ENCODE measurements at regions not wholly inside any gene's neighbourhood (a gene's known extent, or its start where the extent isn't known, plus 50 kb on each side); places are given as distances from the start of the nearest gene placed in this dataset.
"Not testable (repeated sequence)": the region's sequence is repeated elsewhere in the genome, so short reads cannot be mapped to it uniquely, and the experiment has no call there.

- peak; percentile 61 for DNase-seq
Observed at GRCh38 chr21:28699596-28700259, 292.9 kb downstream of the LTN1 start.

- no peak for DNase-seq
Observed at GRCh38 chr21:28699186-28699585, 293.5 kb downstream of the LTN1 start.

GRCh38 chr21:28696844-28697410, 295.8 kb downstream of the LTN1 start:
- DNase-seq, result no peak

- DNase-seq, result no peak
Observed at GRCh38 chr21:28693476-28693875, 299.2 kb downstream of the LTN1 start.

GRCh38 chr21:28690196-28690595, 302.5 kb downstream of the LTN1 start:
- DNase-seq, result no peak

GRCh38 chr21:28688381-28688780, 304.3 kb downstream of the LTN1 start:
- no peak for DNase-seq

GRCh38 chr21:28687586-28687985, 305.1 kb downstream of the LTN1 start:
- no peak for DNase-seq

- DNase-seq, result peak; percentile 23
Observed at GRCh38 chr21:28683982-28684752, 308.5 kb downstream of the LTN1 start.

DNA sequence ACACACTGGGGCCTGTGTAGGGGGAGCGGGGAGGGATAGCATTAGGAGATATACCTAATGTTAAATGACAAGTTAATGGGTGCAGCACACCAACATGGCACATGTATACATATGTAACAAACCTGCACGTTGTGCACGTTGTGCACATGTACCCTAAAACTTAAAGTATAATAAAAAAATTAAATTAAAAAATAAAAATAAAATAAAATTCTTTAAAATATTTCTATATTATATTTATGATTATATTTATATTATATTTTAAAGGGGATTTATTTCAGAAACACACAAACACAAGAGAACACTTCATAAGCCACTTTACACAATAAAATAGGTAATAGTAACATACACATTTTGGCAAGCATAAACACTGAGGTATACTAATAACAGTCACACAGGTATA, 309.8 kb downstream of the LTN1 start:
- not testable (repeated sequence) for DNase-seq

DNA sequence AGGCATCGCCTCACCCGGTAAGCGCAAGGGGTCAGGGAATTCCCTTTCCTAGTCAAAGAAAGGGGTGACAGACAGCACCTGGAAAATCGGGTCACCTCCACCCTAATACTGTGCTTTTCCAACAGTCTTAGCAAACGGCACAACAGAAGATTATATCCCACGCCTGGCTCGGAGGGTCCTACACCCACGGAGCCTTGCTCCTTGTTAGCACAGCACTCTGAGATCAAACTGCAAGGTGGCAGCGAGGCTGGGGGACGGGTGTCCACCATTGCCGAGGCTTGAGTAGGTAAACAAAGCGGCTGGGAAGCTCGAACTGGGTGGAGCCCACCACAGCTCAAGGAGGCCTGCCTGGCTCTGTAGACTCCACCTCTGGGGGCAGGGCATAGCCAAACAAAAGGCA, 315.6 kb downstream of the LTN1 start:
- not testable (repeated sequence) for DNase-seq

DNA sequence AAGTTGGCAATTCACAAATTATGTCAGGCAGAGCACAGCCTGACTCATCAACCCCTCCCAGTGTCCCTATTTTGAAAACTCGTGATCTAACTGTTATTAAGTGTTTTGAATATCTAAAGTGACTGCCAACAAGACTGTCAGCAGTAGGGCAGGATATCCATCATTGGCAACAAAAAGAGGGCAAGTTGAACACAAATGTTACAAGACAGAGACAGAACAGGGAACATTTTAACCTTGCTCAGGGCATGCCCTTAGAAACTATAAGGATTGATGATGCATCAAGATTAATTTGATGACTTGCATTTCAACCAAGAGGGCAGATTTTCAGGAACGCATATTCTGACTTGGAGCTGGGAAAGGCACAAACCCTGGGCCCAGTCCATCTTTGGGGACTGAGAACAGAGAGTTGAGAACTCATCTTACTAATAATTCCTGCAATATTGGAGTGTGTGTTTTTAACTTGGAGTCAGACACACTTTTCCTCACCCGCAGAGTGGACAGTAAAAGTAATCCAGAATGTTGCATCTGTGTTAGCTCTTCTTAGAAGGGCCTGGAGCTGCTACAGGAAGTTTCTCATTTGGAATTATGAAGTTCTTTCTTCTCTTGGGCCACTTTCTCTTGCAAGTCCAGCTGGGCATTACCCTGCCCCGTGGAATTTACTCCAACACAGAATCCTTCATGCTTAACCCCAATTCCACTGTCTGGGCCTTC, 317.2 kb downstream of the LTN1 start:
- DNase-seq, result peak; percentile 28

DNA sequence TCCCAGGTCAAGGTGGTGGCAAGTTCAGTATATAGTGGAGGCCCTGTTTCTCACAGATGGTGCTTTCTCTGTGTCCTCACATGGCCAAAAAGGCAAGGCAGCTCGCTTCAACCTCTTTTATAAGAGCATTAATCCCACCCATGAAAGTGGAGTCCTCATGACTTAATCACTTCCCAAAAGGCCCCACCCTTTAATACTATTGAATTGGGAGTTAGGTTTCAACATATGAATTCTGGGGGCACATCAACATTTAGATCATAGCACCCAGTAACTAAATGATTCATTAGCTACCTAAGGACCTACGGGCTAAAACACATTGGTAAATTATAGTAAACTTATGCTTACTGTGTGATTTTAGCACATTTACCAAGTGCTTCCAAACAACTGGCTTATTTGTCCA, 317.9 kb downstream of the LTN1 start:
- peak; percentile 12 for DNase-seq

DNA sequence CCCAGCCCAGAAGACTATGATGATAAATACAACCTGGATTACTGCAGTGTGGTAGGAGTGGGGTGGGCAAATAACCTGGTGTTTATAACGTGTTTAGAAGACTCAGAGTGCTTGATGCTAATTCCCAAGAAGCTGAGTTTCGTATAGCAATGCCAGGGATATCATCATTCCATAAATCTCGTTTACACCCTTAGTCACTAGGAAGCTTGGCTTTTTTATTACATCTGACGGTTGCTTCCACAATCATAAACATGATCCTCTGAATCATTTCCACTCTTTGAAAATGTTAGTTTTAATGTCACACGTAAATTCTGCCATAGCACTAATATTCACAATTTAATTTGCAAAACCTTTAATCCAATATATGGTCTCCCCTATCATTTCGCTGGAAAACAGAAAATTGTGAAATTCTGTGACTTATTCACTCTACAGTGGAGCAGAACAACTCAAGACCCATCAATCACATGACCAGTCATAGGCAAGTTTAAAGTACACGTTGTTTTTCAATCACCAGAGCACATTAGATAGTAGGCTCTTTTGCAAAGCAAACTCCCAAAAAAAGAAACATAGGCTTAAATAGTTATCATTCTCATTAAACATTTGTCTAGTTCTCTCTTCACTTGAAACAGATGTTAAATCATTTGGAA, 321.0 kb downstream of the LTN1 start:
- peak; percentile 43 for DNase-seq

DNA sequence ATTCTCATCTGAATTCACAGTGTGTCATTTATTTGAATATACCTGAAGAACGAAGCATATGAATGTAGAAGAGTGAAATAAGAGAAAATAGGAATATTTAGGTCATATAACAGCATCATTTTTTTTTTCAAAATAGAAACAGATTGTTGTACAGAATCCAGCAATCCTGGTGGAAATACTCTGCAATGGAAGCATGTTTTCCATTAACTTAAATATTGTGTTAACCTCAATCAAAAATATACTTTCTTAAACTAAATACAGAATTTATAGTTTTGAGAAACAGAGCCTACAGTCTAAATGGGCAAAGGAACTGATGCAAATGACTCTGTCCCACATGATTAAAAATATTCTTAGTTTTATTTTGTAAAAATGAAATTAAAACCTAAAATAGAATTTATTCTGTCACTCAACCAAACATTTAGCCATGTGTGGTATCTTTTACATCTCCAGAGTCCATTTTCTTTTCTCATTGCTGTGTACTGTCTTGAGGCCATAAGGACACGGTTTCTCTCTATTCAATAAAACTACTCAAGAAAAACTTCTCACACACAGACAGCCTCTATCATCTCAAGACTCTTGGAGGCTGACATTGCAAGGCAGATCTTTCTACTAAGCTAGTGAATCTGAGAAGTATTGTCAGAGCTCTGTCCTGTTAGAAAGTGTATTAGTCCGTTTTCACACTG, 322.6 kb downstream of the LTN1 start:
- peak; percentile 84 for DNase-seq

DNA sequence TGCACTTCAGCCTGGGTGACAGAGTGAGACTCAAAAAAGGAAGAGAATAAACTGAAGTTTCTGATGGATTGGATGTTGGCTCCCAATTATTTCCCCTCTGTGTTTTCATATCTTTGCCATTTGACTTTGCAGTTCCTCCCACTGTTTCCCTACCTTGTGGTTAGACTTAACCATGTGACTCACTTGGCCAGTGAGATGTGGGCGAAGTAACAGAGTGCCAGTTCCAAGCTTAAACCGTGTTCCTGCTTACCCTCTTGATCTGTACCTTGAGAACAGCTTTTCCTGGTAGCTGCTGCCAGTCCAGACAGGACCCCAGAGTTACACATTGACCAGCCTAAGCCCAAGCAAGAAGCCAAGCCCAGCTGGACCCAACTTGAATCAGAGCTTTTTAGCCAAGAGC, 323.4 kb downstream of the LTN1 start:
- no peak for DNase-seq

GRCh38 chr21:28663754-28664153, 328.9 kb downstream of the LTN1 start:
- DNase-seq, result no peak

DNA sequence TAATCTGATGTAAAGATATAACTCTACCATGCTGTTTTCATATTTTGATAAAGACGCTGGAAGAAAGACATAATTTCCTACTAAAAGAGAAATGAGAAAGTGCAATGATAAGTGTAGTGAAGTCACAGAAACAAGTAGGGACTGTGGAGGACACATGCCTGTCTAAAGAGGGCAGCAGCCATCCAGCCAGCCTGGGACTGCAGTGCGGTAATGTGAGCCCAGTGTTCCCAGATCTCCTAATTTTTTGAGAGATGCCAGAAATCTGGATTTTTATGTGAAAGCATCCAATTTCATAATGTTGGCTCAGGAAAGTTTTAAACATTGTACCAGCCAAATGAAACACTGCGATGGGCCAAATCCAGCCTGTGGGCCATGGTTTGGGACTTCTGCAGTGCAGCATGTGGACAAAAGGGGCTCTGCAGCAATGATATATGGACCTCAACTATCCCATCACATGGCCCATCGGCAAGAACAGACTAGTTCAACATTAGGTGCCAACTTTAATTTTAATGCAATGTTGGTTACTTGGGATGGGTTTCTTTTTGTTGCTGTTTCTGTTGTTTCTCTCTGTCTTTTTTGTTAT, 329.5 kb downstream of the LTN1 start:
- no peak for DNase-seq

DNA sequence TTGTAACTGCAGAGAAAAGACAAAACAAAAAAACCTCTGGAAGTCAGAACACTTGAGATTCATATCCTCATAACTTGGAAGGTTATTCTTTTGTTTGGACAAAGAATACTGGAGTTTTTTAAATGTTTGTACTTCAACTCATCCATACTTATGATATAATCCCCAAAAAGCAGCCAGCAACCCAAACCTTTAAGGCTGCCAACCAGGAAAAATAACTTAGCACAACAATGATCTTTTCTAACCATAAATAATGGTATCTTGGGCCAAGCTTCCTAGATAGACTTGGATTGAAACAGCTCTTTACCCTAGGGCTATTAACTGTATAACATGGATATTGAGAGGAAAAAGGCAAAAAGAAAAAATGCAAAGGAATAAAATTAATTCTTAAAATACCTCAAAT, 335.1 kb downstream of the LTN1 start:
- peak; percentile 46 for DNase-seq

DNA sequence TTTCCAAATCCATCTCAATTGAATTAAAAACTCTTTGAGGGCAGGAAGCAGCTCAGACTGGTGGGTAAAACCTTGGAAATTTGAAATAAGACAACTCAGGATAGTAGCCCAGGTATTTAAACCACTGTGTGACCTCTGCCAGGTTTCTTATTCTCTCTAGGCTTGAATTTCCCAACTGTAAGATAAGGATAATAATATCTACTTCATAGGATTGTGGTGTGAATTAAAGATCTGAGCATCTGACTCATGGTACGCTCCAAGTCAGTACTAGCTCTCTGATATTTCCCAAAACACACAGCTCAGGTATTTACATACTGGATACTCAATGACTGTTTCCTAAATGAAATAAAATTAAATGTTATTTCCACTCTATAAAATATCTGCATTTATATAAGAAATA, 337.2 kb downstream of the LTN1 start:
- no peak for DNase-seq

- peak; percentile 30 for DNase-seq
Observed at GRCh38 chr21:28654406-28654805, 338.3 kb downstream of the LTN1 start.

DNA sequence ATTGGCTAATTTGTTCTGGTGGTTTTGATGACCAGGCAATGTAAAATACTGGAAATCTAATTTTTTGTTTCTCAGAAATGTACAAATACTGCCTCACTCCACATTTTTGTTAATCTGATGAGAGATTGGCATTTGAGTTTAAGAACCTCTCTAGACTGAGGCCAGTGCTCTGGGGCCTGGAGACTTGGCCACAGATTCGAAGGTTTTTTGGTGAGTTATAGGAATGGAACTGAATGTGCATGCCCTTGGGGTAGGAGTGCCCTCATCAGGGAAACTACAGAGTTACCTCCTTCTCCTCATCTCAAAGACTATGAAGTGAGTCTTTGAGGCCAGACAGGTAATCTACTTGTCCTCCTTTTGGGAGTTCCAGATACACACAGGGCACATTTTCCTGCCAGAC, 347.9 kb downstream of the LTN1 start:
- no peak for DNase-seq

DNA sequence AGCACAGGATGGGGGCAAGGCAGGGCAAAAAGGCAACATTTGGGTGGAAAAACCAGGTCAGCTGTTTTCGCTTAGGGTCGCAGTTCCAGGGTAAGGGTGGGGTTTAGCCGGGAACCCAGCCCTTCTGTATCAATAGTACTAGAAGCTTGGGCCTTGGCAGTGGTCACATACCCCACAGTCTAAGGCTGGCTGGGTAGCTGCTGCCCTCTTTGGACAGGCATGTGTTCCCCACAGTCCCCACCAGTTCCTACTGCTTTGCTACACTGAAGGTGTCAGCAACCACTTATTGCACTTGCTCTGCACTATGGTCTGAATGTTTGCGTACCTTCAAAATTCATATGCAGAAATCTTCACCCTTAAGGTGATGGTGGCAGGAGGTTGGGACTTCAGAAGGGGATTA, 349.8 kb downstream of the LTN1 start:
- DNase-seq, result no peak
